Fibroblast of lung (primary cell): ENCODE measurements at regions not wholly inside any gene's neighbourhood (a gene's known extent, or its start where the extent isn't known, plus 50 kb on each side); places are given as distances from the start of the nearest gene placed in this dataset.

Source experiments
- CTCF ChIP-seq, 2 donors: IDR thresholded peaks in 1 of 2; conservative IDR thresholded peaks in 1 of 2; 1 replicate in 1 of 2; 2 replicates in 1 of 2; pipeline ENCODE4 v1.5.1; 2011 to 2012; ENCODE audit warnings: low read length in 2 of 2, control low read depth in 1 of 2, inconsistent platforms in 1 of 2, low read depth in 1 of 2, mild to moderate bottlenecking in 1 of 2
- EZH2 ChIP-seq: IDR thresholded peaks from 2 replicates; pipeline ENCODE4 v1.5.1; 2012; ENCODE audit warnings: low read length, control low read depth, mild to moderate bottlenecking; ENCODE audit errors: missing control alignments

GRCh38 chr19:20320191-20320590 is 153.2 kb downstream of the ZNF486 start:
- TF ChIP-seq EZH2 (no peak), CTCF (conservative IDR thresholded peaks at IDR 0.05 in 1 of 2, IDR thresholded peaks at IDR 0.05 in 1 of 2; ENCODE audit: low read depth in 1 of 2, low read length in 2 of 2) (no peak)
